B cell (primary cell): ENCODE measurements at regions not wholly inside any gene's neighbourhood (a gene's known extent, or its start where the extent isn't known, plus 50 kb on each side); places are given as distances from the start of the nearest gene placed in this dataset.
"Not testable (repeated sequence)": the region's sequence is repeated elsewhere in the genome, so short reads cannot be mapped to it uniquely, and the experiment has no call there.

Experiments
- ATAC-seq: fragments of 200-7000 bp; cut with Tn5 transposase; one replicate; pipeline ENCODE4 v1.10.0; 2021; ENCODE audit warnings: low read depth, mild to moderate bottlenecking, moderate number of reproducible peaks, moderate library complexity
- CTCF ChIA-PET: fragments of 350-600 bp; sonication (Branson Sonifier 250); formaldehyde crosslinking; loops from one replicate; lab custom pipeline; 2021; ENCODE audit warnings: antibody characterized with exemption, inconsistent platforms; lab: Charles Lee
- POLR2A ChIA-PET: fragments of 350-600 bp; sonication (Branson Sonifier 250); formaldehyde crosslinking; loops from one replicate; lab custom pipeline; 2021; ENCODE audit warnings: antibody characterized with exemption; lab: Charles Lee
- DNase-seq: peaks from one replicate; pipeline ENCODE4 v3.0.0; 2013
- H2AFZ ChIP-seq: 2 replicates; pipeline ENCODE4 v1.6.1; 2012; ENCODE audit warnings: mild to moderate bottlenecking, low read depth, low read length; ENCODE audit not compliant: insufficient read depth, poor library complexity, severe bottlenecking
- H3K27ac ChIP-seq, 2 donors: 1 replicate in 1 of 2; 2 replicates in 1 of 2; pipeline ENCODE4 v1.5.1; 2012 to 2013; ENCODE audit warnings: low read length in 2 of 2, mild to moderate bottlenecking in 2 of 2, moderate library complexity in 1 of 2
- H3K27me3 ChIP-seq, 4 experiments: fragments of 200-600 bp in 1 of 4; sonication (generic) in 1 of 4; replicated peaks in 1 of 4; 1 replicate in 2 of 4; 2 replicates in 2 of 4; pipeline versions ENCODE4 v1.6.1 to v1.7.0; 2013 to 2016; ENCODE audit warnings: low read length in 3 of 4, mild to moderate bottlenecking in 2 of 4, mixed read lengths in 1 of 4, moderate library complexity in 1 of 4; ENCODE audit not compliant: insufficient read depth in 4 of 4, control insufficient read depth in 3 of 4; ENCODE audit errors: control extremely low read depth in 1 of 4
- H3K36me3 ChIP-seq, 2 experiments: replicated peaks in 1 of 2; 1 replicate in 1 of 2; 2 replicates in 1 of 2; pipeline versions ENCODE4 v1.6.1 to v1.7.1; 2013; ENCODE audit warnings: low read length in 1 of 2; ENCODE audit not compliant: insufficient read depth in 2 of 2, control insufficient read depth in 1 of 2; ENCODE audit errors: control extremely low read depth in 1 of 2, extremely low read depth in 1 of 2
- H3K4me1 ChIP-seq, 2 donors: fragments of 200-600 bp in 1 of 2; sonication (generic) in 1 of 2; 1 replicate in 1 of 2; 2 replicates in 1 of 2; pipeline versions ENCODE4 v1.5.1 to v1.6.1; 2013 to 2017; ENCODE audit warnings: low read length in 2 of 2; ENCODE audit not compliant: control insufficient read depth in 2 of 2, insufficient read depth in 2 of 2
- H3K4me2 ChIP-seq: replicated peaks from 2 replicates; pipeline ENCODE3; 2012; ENCODE audit warnings: mild to moderate bottlenecking, low read depth, low read length; ENCODE audit not compliant: poor library complexity, severe bottlenecking
- H3K4me3 ChIP-seq, 5 experiments: fragments of 200-600 bp in 1 of 5; sonication (generic) in 1 of 5; 1 replicate in 3 of 5; 2 replicates in 2 of 5; pipeline versions ENCODE4 v1.5.1 to v1.7.0; 2011 to 2016; ENCODE audit warnings: low read length in 4 of 5, mild to moderate bottlenecking in 4 of 5, low read depth in 2 of 5, control low read depth in 1 of 5, moderate library complexity in 1 of 5; ENCODE audit not compliant: insufficient read depth in 1 of 5; ENCODE audit errors: control extremely low read depth in 1 of 5, extremely low read depth in 1 of 5
- H3K79me2 ChIP-seq: fragments of 200-600 bp; sonication (generic); one replicate; pipeline ENCODE4 v1.6.0; 2016; ENCODE audit warnings: low read length; ENCODE audit not compliant: control insufficient read depth, insufficient read depth
- H3K9ac ChIP-seq: fragments of 200-600 bp; sonication (generic); 2 replicates; pipeline ENCODE4 v1.6.1; 2017; ENCODE audit warnings: mild to moderate bottlenecking, low read length, moderate library complexity
- H3K9me3 ChIP-seq, 3 donors: one replicate each; pipeline versions ENCODE4 v1.6.1 to v1.7.1; 2013; ENCODE audit warnings: low read length in 2 of 3; ENCODE audit not compliant: control insufficient read depth in 2 of 3, insufficient read depth in 1 of 3; ENCODE audit errors: control extremely low read depth in 1 of 3
- H4K20me1 ChIP-seq: 2 replicates; pipeline ENCODE4 v1.6.0; 2012; ENCODE audit warnings: mild to moderate bottlenecking, low read length; ENCODE audit not compliant: insufficient read depth, control insufficient read depth, poor library complexity, severe bottlenecking
- H3K27ac Mint-ChIP-seq: one replicate; pipeline ENCODE4 v1.8.0; 2021; ENCODE audit warnings: mixed read lengths
- H3K27me3 Mint-ChIP-seq: one replicate; pipeline ENCODE4 v1.8.0; 2021; ENCODE audit warnings: mixed read lengths
- H3K4me1 Mint-ChIP-seq: one replicate; pipeline ENCODE4 v1.8.0; 2021; ENCODE audit warnings: mixed read lengths
- H3K4me3 Mint-ChIP-seq: one replicate; pipeline ENCODE4 v1.8.0; 2021; ENCODE audit warnings: mixed read lengths
- H3K9me3 Mint-ChIP-seq: one replicate; pipeline ENCODE4 v1.8.0; 2022; ENCODE audit warnings: mixed read lengths; ENCODE audit not compliant: insufficient read depth
- CTCF ChIP-seq: fragments of 200-600 bp; IDR thresholded peaks from one replicate; pipeline ENCODE4 v1.8.0; 2022; ENCODE audit warnings: antibody characterized with exemption, mild to moderate bottlenecking
- EZH2 ChIP-seq: IDR thresholded peaks from 2 replicates; pipeline ENCODE4 v1.6.1; 2012; ENCODE audit warnings: borderline replicate concordance, low read depth, mild to moderate bottlenecking, moderate library complexity, low read length; ENCODE audit not compliant: insufficient read depth, poor library complexity, severe bottlenecking
- WGBS: methylation state at CpG from one replicate; pipeline ENCODE4 v1.1.5; 2013; ENCODE audit warnings: missing lambda C conversion rate; ENCODE audit not compliant: insufficient coverage; 5-methylcytosine and 5-hydroxymethylcytosine counted together
- intact Hi-C: fragments of 100-400 bp; cut with micrococcal nuclease; formaldehyde crosslinking; loops from one replicate; pipeline ENCODE4 v1.10.0; 2022

GRCh38 chr5:28945859-28946258 lies 1907.5 kb upstream of the CDH9 start:
- H4K20me1 ChIP-seq = no peaks in the 10 kb centered on the region
- TF ChIP-seq EZH2 = no peak
- TF ChIP-seq CTCF = no peak
- DNase-seq (no peak), ATAC-seq (no peak)
- peaks cover 0 to 6% (median 0%) of the 10 kb centered on the region in 3 donors for H3K9me3 ChIP-seq
- POLR2A ChIA-PET = no interaction called here
- no peak overlapping the region for H3K27ac ChIP-seq
- Mint-ChIP-seq H3K9me3 (peaks cover 6% of the 10 kb centered on the region), H3K27me3 (no peaks in the 10 kb centered on the region), H3K4me1 (no peaks in the 10 kb centered on the region), H3K27ac (no peak overlapping the region), H3K4me3 (no peak overlapping the region)
- CTCF ChIA-PET = no interaction called here
- H3K4me1 ChIP-seq = no peaks in the 10 kb centered on the region
- H3K36me3 ChIP-seq = no peaks in the 10 kb centered on the region
- no peaks in the 10 kb centered on the region for H3K27me3 ChIP-seq
- intact Hi-C loops = no loop called here
- H3K4me2 ChIP-seq = no peak overlapping the region
- no peak overlapping the region for H2AFZ ChIP-seq
- no peak overlapping the region for H3K9ac ChIP-seq
- no peak overlapping the region for H3K4me3 ChIP-seq
- no peaks in the 10 kb centered on the region for H3K79me2 ChIP-seq

DNA sequence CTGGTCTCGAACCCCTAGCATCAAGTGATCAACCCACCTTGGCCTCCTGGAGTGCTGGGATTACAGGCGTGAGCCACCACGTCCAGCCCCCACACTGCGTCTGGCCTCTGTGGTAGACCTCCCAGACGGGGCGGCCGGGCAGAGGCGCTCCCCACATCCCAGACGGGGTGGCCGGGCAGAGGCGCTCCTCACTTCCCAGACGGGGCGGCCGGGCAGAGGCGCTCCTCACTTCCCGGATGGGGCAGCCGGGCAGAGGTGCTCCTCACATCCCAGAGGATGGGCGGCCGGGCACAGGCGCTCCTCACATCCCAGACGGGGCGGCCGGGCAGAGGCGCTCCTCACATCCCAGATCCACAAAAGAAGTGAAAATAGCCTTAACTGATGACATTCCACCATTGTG lies 1891.0 kb upstream of the CDH9 start:
- POLR2A ChIA-PET, H3K9me3 Mint-ChIP-seq, intact Hi-C loops: not testable (repeated sequence)

DNA sequence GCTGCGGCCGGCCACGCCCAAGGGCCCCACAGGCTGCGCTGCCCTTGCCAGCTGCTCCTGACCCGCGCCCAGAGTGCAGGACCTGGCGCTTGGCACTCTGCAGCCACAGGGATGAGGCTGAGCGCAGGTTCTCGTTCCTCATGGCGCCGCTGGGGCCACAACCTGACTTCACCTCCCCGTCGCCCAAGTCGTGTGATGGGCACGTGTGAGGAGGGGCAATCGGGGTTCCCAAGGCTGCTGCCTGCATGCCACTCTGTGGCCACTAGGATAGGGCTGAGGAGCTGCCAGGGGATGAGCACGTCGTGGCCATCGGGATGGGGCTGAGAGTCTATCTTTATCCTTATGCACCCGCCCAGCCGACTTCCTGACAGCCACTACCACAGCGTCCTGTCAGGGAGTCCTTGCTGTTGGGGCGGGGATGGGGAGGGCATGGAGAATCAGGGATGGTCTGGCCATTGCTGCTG lies 1890.0 kb upstream of the CDH9 start:
- CTCF ChIA-PET, H3K4me2 ChIP-seq, H3K27me3 Mint-ChIP-seq, H2AFZ ChIP-seq, H3K9me3 Mint-ChIP-seq, H3K36me3 ChIP-seq, H4K20me1 ChIP-seq, H3K4me3 ChIP-seq, H3K27ac ChIP-seq, intact Hi-C loops, H3K27ac Mint-ChIP-seq, POLR2A ChIA-PET, H3K9ac ChIP-seq, H3K4me3 Mint-ChIP-seq, H3K4me1 Mint-ChIP-seq, H3K79me2 ChIP-seq, H3K4me1 ChIP-seq, H3K27me3 ChIP-seq, ATAC-seq, DNase-seq: not testable (repeated sequence)
- WGBS = 74% methylated on average over 16 of the region's 23 CpGs
- peaks cover 0 to 22% (median 0%) of the 10 kb centered on the region in 3 donors for H3K9me3 ChIP-seq

More for the DNA sequence above, 1891.0 kb upstream of the CDH9 start:
- H3K27ac Mint-ChIP-seq, H3K27me3 ChIP-seq, CTCF ChIA-PET, H3K27ac ChIP-seq, H3K36me3 ChIP-seq, H3K4me2 ChIP-seq, H3K79me2 ChIP-seq, H2AFZ ChIP-seq, H3K4me3 Mint-ChIP-seq, H3K4me3 ChIP-seq, H3K27me3 Mint-ChIP-seq, H3K9ac ChIP-seq, H3K4me1 ChIP-seq, H3K4me1 Mint-ChIP-seq, ATAC-seq, DNase-seq, H4K20me1 ChIP-seq: not testable (repeated sequence)
- H3K9me3 ChIP-seq = peaks cover 0 to 22% (median 0%) of the 10 kb centered on the region in 3 donors
- WGBS = 83% methylated on average over 9 of the region's 24 CpGs
